Lung (tissue), 11 donors: ENCODE measurements at regions not wholly inside any gene's neighbourhood (a gene's known extent, or its start where the extent isn't known, plus 50 kb on each side); places are given as distances from the start of the nearest gene placed in this dataset.
"Not testable (repeated sequence)": the region's sequence is repeated elsewhere in the genome, so short reads cannot be mapped to it uniquely, and the experiment has no call there.

Source experiments
- ATAC-seq: fragments of 200-7000 bp; cut with Tn5 transposase; one replicate; pipeline ENCODE4 v1.9.1; 2020; ENCODE audit warnings: moderate number of reproducible peaks; ENCODE audit not compliant: insufficient read depth, low FRiP score
- DNase-seq, 3 donors: peaks; one replicate each; pipeline ENCODE4 v3.0.0-alpha.2; 2013 to 2017
- H3K27ac ChIP-seq, 2 donors: one replicate each; pipeline ENCODE4 v1.5.1; 2013; ENCODE audit warnings: mild to moderate bottlenecking in 2 of 2, moderate library complexity in 2 of 2, control low read depth in 1 of 2, inconsistent platforms in 1 of 2, low read depth in 1 of 2, low read length in 1 of 2
- H3K27me3 ChIP-seq, 3 donors: one replicate each; pipeline ENCODE4 v1.5.1; 2013; ENCODE audit warnings: low read length in 2 of 3; ENCODE audit not compliant: control insufficient read depth in 3 of 3, insufficient read depth in 3 of 3
- H3K36me3 ChIP-seq, 4 donors: one replicate each; pipeline ENCODE4 v1.5.1; 2013; ENCODE audit warnings: low read length in 4 of 4, mild to moderate bottlenecking in 1 of 4, moderate library complexity in 1 of 4; ENCODE audit not compliant: control insufficient read depth in 4 of 4, insufficient read depth in 4 of 4
- H3K4me1 ChIP-seq, 5 donors: one replicate each; pipeline ENCODE4 v1.5.1; 2013; ENCODE audit warnings: low read length in 5 of 5, mild to moderate bottlenecking in 2 of 5, moderate library complexity in 1 of 5; ENCODE audit not compliant: control insufficient read depth in 5 of 5, insufficient read depth in 5 of 5
- H3K4me3 ChIP-seq: one replicate; pipeline ENCODE4 v1.5.1; 2013; ENCODE audit warnings: mild to moderate bottlenecking, control low read depth, moderate library complexity
- H3K9ac ChIP-seq, 2 donors: one replicate each; pipeline ENCODE4 v1.5.1; 2013; ENCODE audit warnings: low read length in 2 of 2, control low read depth in 1 of 2; ENCODE audit not compliant: insufficient read depth in 1 of 2
- H3K9me3 ChIP-seq, 4 donors: one replicate each; pipeline ENCODE4 v1.5.1; 2013; ENCODE audit warnings: low read length in 3 of 4, mild to moderate bottlenecking in 1 of 4, moderate library complexity in 1 of 4; ENCODE audit not compliant: control insufficient read depth in 4 of 4, insufficient read depth in 3 of 4
- CTCF ChIP-seq: IDR thresholded peaks from 2 replicates; pipeline ENCODE4 v1.5.1; 2012; ENCODE audit warnings: mild to moderate bottlenecking; ENCODE audit errors: control extremely low read depth, extremely low read depth
- WGBS, 2 donors: extraction: QIAGEN DNeasy Blood & Tissue Kit; methylation state at CpG; one replicate each; pipeline ENCODE4 v1.1.7; 2013; 5-methylcytosine and 5-hydroxymethylcytosine counted together
- donor health status: control.
- donor health status: control.
- donor health status: Bipolar disorder and iron deficiency.
- donor health status: healthy.
- donor health status: DM: yes; HTN: yes; CAD: no.

- no peak overlapping the region for H3K4me3 ChIP-seq
- TF ChIP-seq CTCF, result no peak
- no peak for DNase-seq
- ATAC-seq, result no peak
- H3K36me3 ChIP-seq, result no peaks in the 10 kb centered on the region
- H3K27me3 ChIP-seq, result no peaks in the 10 kb centered on the region
- peaks cover 0 to 1% (median under 1%) of the 10 kb centered on the region in 4 donors for H3K9me3 ChIP-seq
- no peaks in the 10 kb centered on the region for H3K4me1 ChIP-seq
- H3K27ac ChIP-seq, result no peak overlapping the region
- WGBS, 2 donors, result 83% methylated on average over 2 of the region's 2 CpGs
- H3K9ac ChIP-seq, result no peak overlapping the region
Observed at GRCh38 chr2:184154438-184154837, 443.9 kb upstream of the ZNF804A start.

- no peak for ATAC-seq
- Histone ChIP-seq H3K4me3 (no peak overlapping the region), H3K27me3 (no peaks in the 10 kb centered on the region), H3K4me1 (no peaks in the 10 kb centered on the region), H3K27ac (no peak overlapping the region), H3K9ac (no peak overlapping the region), H3K9me3 (no peaks in the 10 kb centered on the region), H3K36me3 (no peaks in the 10 kb centered on the region)
- DNase-seq, result no peak
- WGBS, 2 donors, result 85 to 86% methylated on average over 1 of the region's 1 CpG
- TF ChIP-seq CTCF, result no peak
Observed at GRCh38 chr2:184155791-184156190, 442.5 kb upstream of the ZNF804A start.

- Histone ChIP-seq H3K4me1 (no peaks in the 10 kb centered on the region), H3K27me3 (no peaks in the 10 kb centered on the region), H3K9me3 (no peaks in the 10 kb centered on the region), H3K27ac (no peak overlapping the region), H3K36me3 (no peaks in the 10 kb centered on the region), H3K9ac (no peak overlapping the region), H3K4me3 (no peak overlapping the region)
- ATAC-seq (no peak), DNase-seq (no peak)
- WGBS, 2 donors, result 41 to 46% methylated on average over 2 of the region's 2 CpGs
- TF ChIP-seq CTCF, result no peak
Observed at GRCh38 chr2:184157141-184157540, 441.2 kb upstream of the ZNF804A start.

GRCh38 chr2:184162426-184162825 is 435.9 kb upstream of the ZNF804A start:
- no peak for ATAC-seq
- Histone ChIP-seq H3K27ac (no peak overlapping the region), H3K9ac (no peak overlapping the region), H3K4me3 (no peak overlapping the region), H3K36me3 (no peaks in the 10 kb centered on the region), H3K9me3 (no peaks in the 10 kb centered on the region), H3K27me3 (no peaks in the 10 kb centered on the region), H3K4me1 (no peaks in the 10 kb centered on the region)
- DNase-seq, result no peak
- TF ChIP-seq CTCF, result no peak
- WGBS, 2 donors, result 86 to 90% methylated on average over 2 of the region's 2 CpGs

- 78 to 90% methylated on average over 5 of the region's 5 CpGs for WGBS, 2 donors
- not testable (repeated sequence) for H3K4me1 ChIP-seq, H3K36me3 ChIP-seq, H3K9ac ChIP-seq, H3K9me3 ChIP-seq, H3K4me3 ChIP-seq, H3K27ac ChIP-seq, DNase-seq, ATAC-seq, H3K27me3 ChIP-seq
Observed at GRCh38 chr2:184168823-184169222, 429.5 kb upstream of the ZNF804A start.
